ENCODE measurements at regions not wholly inside any gene's neighbourhood (a gene's known extent, or its start where the extent isn't known, plus 50 kb on each side); places are given as distances from the start of the nearest gene placed in this dataset.

GRCh38 chr1:69082312-69082711, 485.4 kb upstream of the LRRC7 start:
- no peak for TF ChIP-seq CTCF (IDR thresholded peaks at IDR 0.05 in 8 of 11, conservative IDR thresholded peaks at IDR 0.05 in 3 of 11)
- no peak for TF ChIP-seq POLR2A (IDR thresholded peaks at IDR 0.05)
